ENCODE measurements at regions not wholly inside any gene's neighbourhood (a gene's known extent, or its start where the extent isn't known, plus 50 kb on each side); places are given as distances from the start of the nearest gene placed in this dataset.

DNA sequence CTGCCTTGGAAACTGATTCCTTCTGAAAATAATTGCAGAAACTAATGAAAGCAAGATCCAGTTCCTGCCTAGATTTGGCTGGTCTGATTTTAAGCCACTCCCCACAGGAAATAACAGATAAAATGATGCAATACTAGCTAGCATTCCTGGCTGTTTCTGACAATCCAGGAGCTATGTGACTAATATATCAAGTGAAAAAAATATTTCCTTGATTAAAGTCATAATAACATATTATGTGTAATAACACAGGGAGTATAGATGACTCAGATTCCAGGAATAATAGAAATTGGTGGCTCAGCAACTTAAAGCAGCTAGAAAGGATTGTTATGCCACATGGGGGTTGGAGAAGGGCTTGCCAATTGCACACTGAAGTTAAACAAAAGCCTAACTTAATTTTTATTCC is 182.7 kb upstream of the SALL4 start:
- Histone ChIP-seq H3K36me3 (ENCODE audit: insufficient read depth, low read length) (no peaks in the 10 kb centered on the region), H3K27ac (ENCODE audit: low read depth, low read length) (peak overlapping the region; percentile 81), H2AFZ (ENCODE audit: low read length, unreplicated experiment) (no peak overlapping the region), H3K79me2 (ENCODE audit: control insufficient read depth, insufficient read depth, low read length, unreplicated experiment) (no peaks in the 10 kb centered on the region), H3K4me3 (ENCODE audit: low read depth, low read length) (no peak overlapping the region), H3K27me3 (ENCODE audit: insufficient read depth, low read length) (no peaks in the 10 kb centered on the region), H3K4me1 (ENCODE audit: control insufficient read depth, insufficient read depth, low read length, unreplicated experiment) (peaks cover 12% of the 10 kb centered on the region)

DNA sequence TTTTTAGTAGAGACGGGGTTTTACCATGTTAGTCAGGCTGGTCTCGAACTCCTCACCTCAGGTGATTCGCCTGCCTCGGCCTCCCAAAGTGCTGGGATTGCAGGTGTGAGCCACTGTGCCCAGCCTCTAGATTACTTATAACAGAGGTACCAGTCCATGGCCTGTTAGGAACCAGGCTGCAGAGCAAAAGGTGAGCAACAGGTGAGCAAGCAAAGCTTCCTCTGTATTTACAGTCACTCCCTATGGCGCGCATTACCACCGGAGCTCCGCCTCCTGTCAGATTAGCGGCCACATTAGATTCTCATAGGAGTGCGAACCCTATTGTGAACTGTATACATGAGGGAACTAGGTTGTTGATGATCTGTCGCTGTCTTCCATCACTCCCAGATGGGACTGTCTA is 178.0 kb upstream of the SALL4 start:
- Histone ChIP-seq H3K79me2 (ENCODE audit: control insufficient read depth, insufficient read depth, low read length, unreplicated experiment) (no peaks in the 10 kb centered on the region), H3K4me3 (ENCODE audit: low read depth, low read length) (no peak overlapping the region), H2AFZ (ENCODE audit: low read length, unreplicated experiment) (no peak overlapping the region), H3K27me3 (ENCODE audit: insufficient read depth, low read length) (no peaks in the 10 kb centered on the region), H3K27ac (ENCODE audit: low read depth, low read length) (no peak overlapping the region), H3K4me1 (ENCODE audit: control insufficient read depth, insufficient read depth, low read length, unreplicated experiment) (peaks cover 6% of the 10 kb centered on the region), H3K36me3 (ENCODE audit: insufficient read depth, low read length) (no peaks in the 10 kb centered on the region)

DNA sequence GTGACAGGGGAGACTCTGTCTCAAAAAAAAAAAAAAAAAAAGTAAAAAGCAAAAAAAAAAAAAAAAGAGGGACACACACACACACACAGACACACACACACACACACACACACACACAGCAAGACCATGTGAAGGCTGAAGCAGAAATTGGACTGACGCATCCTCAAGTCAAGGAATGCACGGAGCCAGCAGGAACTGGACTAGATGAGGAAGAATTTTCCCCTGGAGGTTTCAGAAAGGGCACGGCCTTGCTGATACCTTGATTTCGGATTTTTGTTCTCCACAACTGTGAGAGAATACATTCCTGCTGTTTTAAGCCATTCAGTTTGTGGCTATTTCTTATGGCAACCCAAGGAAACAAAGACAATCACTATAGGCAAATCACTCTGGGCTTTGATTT is 176.9 kb upstream of the SALL4 start:
- no peak overlapping the region for H2AFZ ChIP-seq (ENCODE audit: low read length, unreplicated experiment)
- no peaks in the 10 kb centered on the region for H3K36me3 ChIP-seq (ENCODE audit: insufficient read depth, low read length)
- H3K27me3 ChIP-seq (ENCODE audit: insufficient read depth, low read length) = no peaks in the 10 kb centered on the region
- no peak overlapping the region for H3K27ac ChIP-seq (ENCODE audit: low read depth, low read length)
- H3K4me3 ChIP-seq (ENCODE audit: low read depth, low read length) = no peak overlapping the region
- no peaks in the 10 kb centered on the region for H3K4me1 ChIP-seq (ENCODE audit: control insufficient read depth, insufficient read depth, low read length, unreplicated experiment)
- H3K79me2 ChIP-seq (ENCODE audit: control insufficient read depth, insufficient read depth, low read length, unreplicated experiment) = no peaks in the 10 kb centered on the region

DNA sequence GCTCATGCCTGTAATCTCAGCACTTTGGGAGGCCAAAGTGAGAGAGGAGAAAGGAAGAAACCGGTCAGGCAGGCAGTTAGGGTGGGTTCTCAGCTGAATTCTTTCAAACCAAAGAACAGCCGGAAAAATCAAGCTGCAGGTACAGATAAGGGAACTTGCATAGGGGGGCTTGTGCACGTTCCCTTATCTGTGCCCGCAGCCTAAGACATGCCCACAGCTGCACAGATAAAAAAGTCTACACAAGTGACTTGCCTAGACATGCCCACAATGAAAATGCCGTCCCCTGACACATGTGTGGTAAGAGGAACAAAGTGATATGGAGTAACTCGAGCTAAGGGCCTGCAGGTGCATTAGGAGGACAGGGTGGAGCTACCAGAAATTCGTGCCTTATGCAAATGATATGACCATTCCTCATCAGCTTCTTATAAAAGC is 175.8 kb upstream of the SALL4 start:
- no peaks in the 10 kb centered on the region for H3K36me3 ChIP-seq (ENCODE audit: insufficient read depth, low read length)
- no peak overlapping the region for H3K27ac ChIP-seq (ENCODE audit: low read depth, low read length)

DNA sequence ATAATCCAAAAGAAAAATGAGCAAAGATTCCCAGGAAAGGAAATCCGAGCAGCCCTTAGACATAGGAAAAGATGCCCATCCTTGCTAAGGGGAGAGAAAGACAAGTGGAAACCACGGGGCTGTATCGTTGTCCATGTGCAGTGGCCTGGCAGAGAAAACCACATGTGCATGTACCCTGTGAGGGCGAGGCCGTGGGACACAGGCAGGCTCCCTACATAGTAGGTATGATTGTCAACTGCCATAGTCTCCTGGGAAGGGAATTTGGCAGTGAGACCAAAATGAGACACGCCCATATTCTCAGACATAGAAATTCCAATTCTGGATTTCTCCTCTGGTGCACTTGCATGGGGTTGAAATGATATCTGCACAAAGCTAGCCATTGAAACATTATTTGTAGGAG is 169.7 kb upstream of the SALL4 start:
- no peak overlapping the region for H3K4me3 ChIP-seq (ENCODE audit: low read depth, low read length)
- H3K27me3 ChIP-seq (ENCODE audit: insufficient read depth, low read length) = no peaks in the 10 kb centered on the region
- no peak overlapping the region for H3K27ac ChIP-seq (ENCODE audit: low read depth, low read length)
- H3K36me3 ChIP-seq (ENCODE audit: insufficient read depth, low read length) = no peaks in the 10 kb centered on the region
- H3K79me2 ChIP-seq (ENCODE audit: control insufficient read depth, insufficient read depth, low read length, unreplicated experiment) = no peaks in the 10 kb centered on the region
- H3K4me1 ChIP-seq (ENCODE audit: control insufficient read depth, insufficient read depth, low read length, unreplicated experiment) = no peaks in the 10 kb centered on the region
- no peak overlapping the region for H2AFZ ChIP-seq (ENCODE audit: low read length, unreplicated experiment)

More for the DNA sequence above, 175.8 kb upstream of the SALL4 start:
- H3K27me3 ChIP-seq (ENCODE audit: insufficient read depth, low read length) = no peaks in the 10 kb centered on the region
- H3K79me2 ChIP-seq (ENCODE audit: control insufficient read depth, insufficient read depth, low read length, unreplicated experiment) = no peaks in the 10 kb centered on the region
- no peak overlapping the region for H3K4me3 ChIP-seq (ENCODE audit: low read depth, low read length)
- no peak overlapping the region for H2AFZ ChIP-seq (ENCODE audit: low read length, unreplicated experiment)
- no peaks in the 10 kb centered on the region for H3K4me1 ChIP-seq (ENCODE audit: control insufficient read depth, insufficient read depth, low read length, unreplicated experiment)

DNA sequence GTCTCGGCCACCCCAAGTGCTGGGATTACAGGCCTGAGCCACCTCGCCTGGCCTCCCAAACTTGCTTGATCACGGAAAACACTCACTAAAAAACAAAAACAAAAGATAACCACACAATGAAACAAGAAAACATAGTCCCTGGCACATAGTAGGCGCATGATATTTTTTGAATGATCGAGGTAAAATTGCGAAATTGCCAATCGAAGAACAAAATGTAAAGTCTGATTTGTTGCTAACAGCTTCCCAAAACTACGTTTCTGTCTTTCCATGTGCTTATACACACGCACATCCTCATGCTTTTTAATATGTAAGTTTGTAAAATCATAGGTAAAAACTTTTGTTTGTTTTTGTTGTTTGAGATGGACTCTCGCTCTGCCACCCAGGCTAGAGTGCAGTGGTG is 168.5 kb upstream of the SALL4 start:
- no peaks in the 10 kb centered on the region for H3K79me2 ChIP-seq (ENCODE audit: control insufficient read depth, insufficient read depth, low read length, unreplicated experiment)
- H3K27me3 ChIP-seq (ENCODE audit: insufficient read depth, low read length) = no peaks in the 10 kb centered on the region
- no peak overlapping the region for H3K4me3 ChIP-seq (ENCODE audit: low read depth, low read length)
- H3K36me3 ChIP-seq (ENCODE audit: insufficient read depth, low read length) = no peaks in the 10 kb centered on the region
- no peak overlapping the region for H3K27ac ChIP-seq (ENCODE audit: low read depth, low read length)
- no peak overlapping the region for H2AFZ ChIP-seq (ENCODE audit: low read length, unreplicated experiment)
- no peaks in the 10 kb centered on the region for H3K4me1 ChIP-seq (ENCODE audit: control insufficient read depth, insufficient read depth, low read length, unreplicated experiment)

DNA sequence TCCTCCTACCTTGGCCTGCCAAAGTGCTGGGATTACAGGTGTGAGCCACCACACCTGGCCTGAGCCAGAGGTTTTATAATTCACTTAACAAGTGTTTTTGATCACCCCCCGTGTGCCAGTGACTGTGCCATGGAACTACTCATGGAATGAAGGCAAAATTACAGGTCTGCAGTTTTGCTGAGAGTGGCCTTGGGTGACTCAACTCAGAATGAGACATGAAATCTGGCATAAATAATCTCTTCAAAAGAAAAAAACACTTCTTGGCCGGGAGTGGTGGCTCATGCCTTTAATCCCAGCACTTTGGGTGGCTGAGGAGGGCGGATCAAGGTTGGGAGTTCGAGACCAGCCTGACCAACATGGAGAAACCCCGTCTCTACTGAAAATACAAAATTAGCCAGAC is 166.9 kb upstream of the SALL4 start:
- no peaks in the 10 kb centered on the region for H3K79me2 ChIP-seq (ENCODE audit: control insufficient read depth, insufficient read depth, low read length, unreplicated experiment)
- H3K4me1 ChIP-seq (ENCODE audit: control insufficient read depth, insufficient read depth, low read length, unreplicated experiment) = no peaks in the 10 kb centered on the region
- H3K36me3 ChIP-seq (ENCODE audit: insufficient read depth, low read length) = no peaks in the 10 kb centered on the region
- H3K27me3 ChIP-seq (ENCODE audit: insufficient read depth, low read length) = no peaks in the 10 kb centered on the region
- H3K27ac ChIP-seq (ENCODE audit: low read depth, low read length) = no peak overlapping the region
- H3K4me3 ChIP-seq (ENCODE audit: low read depth, low read length) = no peak overlapping the region
- no peak overlapping the region for H2AFZ ChIP-seq (ENCODE audit: low read length, unreplicated experiment)

DNA sequence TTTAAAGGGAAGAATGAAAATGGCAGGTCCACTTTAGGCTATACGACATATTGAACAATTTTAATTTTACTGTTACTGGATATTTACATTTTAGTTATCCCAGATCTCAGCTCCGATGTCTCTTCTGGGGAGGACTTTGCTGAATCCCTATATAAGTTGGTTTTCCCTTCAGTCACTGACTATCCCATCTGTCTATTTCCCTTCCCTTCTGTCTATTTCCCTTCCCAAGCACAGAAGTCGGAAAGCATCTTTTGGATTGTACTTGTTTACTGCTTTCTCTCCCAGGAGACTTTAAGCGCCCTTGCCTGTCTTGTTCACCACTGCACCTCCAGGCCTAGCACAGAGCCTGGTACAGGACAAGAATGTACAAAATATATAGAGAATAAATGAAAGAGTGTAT is 165.8 kb upstream of the SALL4 start:
- Histone ChIP-seq H3K27me3 (ENCODE audit: insufficient read depth, low read length) (no peaks in the 10 kb centered on the region), H3K4me1 (ENCODE audit: control insufficient read depth, insufficient read depth, low read length, unreplicated experiment) (no peaks in the 10 kb centered on the region), H3K36me3 (ENCODE audit: insufficient read depth, low read length) (no peaks in the 10 kb centered on the region), H3K27ac (ENCODE audit: low read depth, low read length) (no peak overlapping the region), H2AFZ (ENCODE audit: low read length, unreplicated experiment) (no peak overlapping the region), H3K4me3 (ENCODE audit: low read depth, low read length) (no peak overlapping the region), H3K79me2 (ENCODE audit: control insufficient read depth, insufficient read depth, low read length, unreplicated experiment) (no peaks in the 10 kb centered on the region)

DNA sequence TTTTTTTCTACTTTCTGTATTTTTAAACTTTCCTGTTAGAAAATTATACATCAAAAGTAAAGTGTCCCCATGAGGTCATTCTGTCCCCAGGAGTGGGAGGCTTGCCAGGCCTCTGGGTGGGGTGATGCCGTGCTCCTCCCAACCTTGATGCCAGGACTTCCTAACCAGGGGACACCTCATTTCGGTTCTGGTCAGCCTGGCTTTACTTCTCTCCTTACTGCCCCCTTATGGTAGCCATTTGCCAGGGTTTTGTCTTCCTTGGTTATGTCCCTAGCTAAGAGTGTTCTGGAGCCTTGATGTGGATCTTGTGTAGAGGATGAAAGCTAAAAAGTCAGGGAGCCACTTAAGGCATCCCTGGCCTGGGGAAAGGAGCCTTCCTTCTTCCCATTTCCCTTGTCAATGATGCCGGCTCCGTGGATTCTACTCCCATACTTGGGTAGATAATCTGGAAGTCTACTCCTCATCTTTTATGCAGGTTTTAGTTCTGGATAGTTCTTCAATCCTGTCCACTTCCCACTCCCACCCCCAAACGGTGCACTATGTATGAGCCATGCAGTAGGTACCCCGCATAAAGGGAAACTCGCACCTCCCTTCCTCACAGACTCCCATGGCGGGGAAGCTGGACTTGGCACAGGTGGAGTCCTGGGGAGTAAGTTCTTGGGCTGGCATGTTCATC is 164.1 kb upstream of the SALL4 start:
- H3K27ac ChIP-seq (ENCODE audit: low read depth, low read length) = no peak overlapping the region
- H3K4me1 ChIP-seq (ENCODE audit: control insufficient read depth, insufficient read depth, low read length, unreplicated experiment) = no peaks in the 10 kb centered on the region
- H3K79me2 ChIP-seq (ENCODE audit: control insufficient read depth, insufficient read depth, low read length, unreplicated experiment) = no peaks in the 10 kb centered on the region
- no peaks in the 10 kb centered on the region for H3K27me3 ChIP-seq (ENCODE audit: insufficient read depth, low read length)
- H3K36me3 ChIP-seq (ENCODE audit: insufficient read depth, low read length) = no peaks in the 10 kb centered on the region
- no peak overlapping the region for H3K4me3 ChIP-seq (ENCODE audit: low read depth, low read length)
- peak overlapping the region; percentile 28 for H2AFZ ChIP-seq (ENCODE audit: low read length, unreplicated experiment)

DNA sequence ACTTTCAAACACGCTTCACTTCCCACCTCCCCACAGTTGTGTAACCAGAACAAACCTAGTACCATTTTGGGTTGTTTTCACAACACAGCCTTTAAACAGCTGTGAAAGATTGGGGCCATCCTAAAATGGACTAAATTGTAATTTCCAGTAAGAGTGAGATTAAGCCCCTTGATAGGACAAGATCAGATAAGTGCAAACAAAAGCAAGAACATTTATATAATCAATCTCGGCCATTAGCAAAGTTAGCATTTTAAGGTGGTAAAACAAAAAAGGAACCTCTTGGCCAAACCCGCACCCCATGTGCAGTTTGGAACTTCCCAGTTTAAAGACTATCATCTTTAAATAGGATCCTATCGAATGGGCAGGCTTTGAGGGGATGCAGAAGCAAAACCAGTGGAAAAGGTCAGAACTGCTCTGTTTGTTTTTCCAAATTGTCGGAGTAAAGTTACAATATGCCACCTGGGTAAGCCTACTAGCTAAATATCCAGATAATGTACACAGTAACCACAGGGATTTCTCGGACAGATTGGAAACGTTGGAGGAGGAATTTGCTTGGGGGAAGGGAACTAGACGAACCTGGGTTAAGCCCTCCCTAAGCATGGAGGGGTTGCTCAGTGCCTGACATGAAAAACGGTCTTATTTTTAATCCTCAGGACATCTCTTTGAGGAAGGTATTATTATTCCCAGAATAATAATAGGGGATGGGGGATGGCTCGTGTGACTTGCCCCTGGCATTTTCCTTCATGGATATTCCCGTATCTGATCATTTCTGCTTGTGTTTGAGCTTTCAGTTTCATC is 159.8 kb upstream of the SALL4 start:
- peak overlapping the region; percentile 33; the same call in 1 of the 2 replicates for H3K4me3 ChIP-seq (ENCODE audit: low read depth, low read length)

More for the DNA sequence above, 159.8 kb upstream of the SALL4 start:
- Histone ChIP-seq H3K27me3 (ENCODE audit: insufficient read depth, low read length) (no peaks in the 10 kb centered on the region), H3K4me1 (ENCODE audit: control insufficient read depth, insufficient read depth, low read length, unreplicated experiment) (no peaks in the 10 kb centered on the region), H3K79me2 (ENCODE audit: control insufficient read depth, insufficient read depth, low read length, unreplicated experiment) (no peaks in the 10 kb centered on the region), H3K27ac (ENCODE audit: low read depth, low read length) (no peak overlapping the region), H2AFZ (ENCODE audit: low read length, unreplicated experiment) (peak overlapping the region; percentile 21), H3K36me3 (ENCODE audit: insufficient read depth, low read length) (no peaks in the 10 kb centered on the region)
